ENCODE measurements at regions not wholly inside any gene's neighbourhood (a gene's known extent, or its start where the extent isn't known, plus 50 kb on each side); places are given as distances from the start of the nearest gene placed in this dataset.

DNA sequence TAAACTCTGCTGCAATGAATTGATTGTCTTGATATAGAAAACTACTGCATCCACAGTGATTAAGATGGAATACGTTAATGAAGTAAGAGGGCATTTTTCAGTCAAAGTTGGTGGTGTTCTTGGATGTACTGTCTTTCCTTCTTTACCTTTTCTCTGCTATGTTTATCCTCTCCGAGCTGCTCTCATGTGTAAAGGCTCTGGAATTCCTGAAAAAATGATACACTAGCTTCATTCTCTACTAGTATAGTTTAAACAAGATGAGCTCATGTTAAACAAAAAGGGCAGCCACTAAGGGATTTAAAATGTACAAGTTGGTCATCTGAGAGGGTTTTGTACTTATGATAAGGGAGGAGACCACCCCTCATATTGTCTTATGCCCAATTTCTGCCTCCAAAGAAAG is 504.6 kb upstream of the NECTIN3 start:
- 92% methylated on average over 1 of the region's 2 CpGs for WGBS (ENCODE audit: insufficient coverage, low coverage, missing lambda C conversion rate)
- H3K27ac ChIP-seq (ENCODE audit: extremely low read depth, low read depth, low read length): no peak overlapping the region
- no peaks in the 10 kb centered on the region for H3K79me2 ChIP-seq (ENCODE audit: control insufficient read depth, insufficient read depth, low read length)
- no peak for TF ChIP-seq NFYB (IDR thresholded peaks at IDR 0.05; ENCODE audit: extremely low read depth, insufficient read length)
- no peak for TF ChIP-seq BHLHE40 (IDR thresholded peaks at IDR 0.05; ENCODE audit: low read length)
- no peak for TF ChIP-seq NFIC (IDR thresholded peaks at IDR 0.05)
- TF ChIP-seq TSHZ1 (CRISPR knock-in tag; IDR thresholded peaks at IDR 0.05): no peak
- no peak for TF ChIP-seq MAX (CRISPR knock-in tag; IDR thresholded peaks at IDR 0.05)
- no peak for TF ChIP-seq PHB2 (IDR thresholded peaks at IDR 0.05; ENCODE audit: low read depth)
- no peak for TF ChIP-seq CSDE1 (IDR thresholded peaks at IDR 0.05)
- no peak for TF ChIP-seq POLR3G (IDR thresholded peaks at IDR 0.05; ENCODE audit: extremely low read depth, insufficient read length, insufficient replicate concordance)
- TF ChIP-seq HMBOX1 (IDR thresholded peaks at IDR 0.05): no peak
- TF ChIP-seq MCM2 (IDR thresholded peaks at IDR 0.05; ENCODE audit: low read depth): no peak
- TF ChIP-seq HDAC2 (IDR thresholded peaks at IDR 0.05): no peak
- no peak for TF ChIP-seq RUNX1 (IDR thresholded peaks at IDR 0.05; ENCODE audit: low read depth)
- H3K4me2 ChIP-seq (ENCODE audit: insufficient read depth, low read length): no peak overlapping the region
- CTCF ChIA-PET (ENCODE audit: low intra/inter-chr PET ratio): no interaction called here
- no peaks in the 10 kb centered on the region; the same call in 2 of the 3 replicates for H3K36me3 ChIP-seq (ENCODE audit: control insufficient read depth, insufficient read depth, low read length)
- in situ Hi-C loops (cut with MboI) (no loop called here), intact Hi-C loops (cut with micrococcal nuclease) (no loop called here)
- POLR2A ChIA-PET: no interaction called here
- FAIRE-seq: no peak
- H3K4me3 ChIP-seq: no peak overlapping the region
- no peaks in the 10 kb centered on the region for H3K27me3 ChIP-seq (ENCODE audit: control insufficient read depth in 2 of 2, insufficient read depth in 2 of 2, low read length in 2 of 2)
- no peaks in the 10 kb centered on the region for H3K4me1 ChIP-seq (replicated peaks in 1 of 2; ENCODE audit: control insufficient read depth in 2 of 2, insufficient read depth in 2 of 2, low read length in 2 of 2)
- BruUV-seq (replicated peaks): no TSS peak
- no peaks in the 10 kb centered on the region for H3K9me3 ChIP-seq (replicated peaks; ENCODE audit: control insufficient read depth, insufficient read depth, low read depth, low read length)
- no peak overlapping the region for H3K9ac ChIP-seq (ENCODE audit: insufficient read depth in 1 of 2, low read depth in 2 of 2, low read length in 2 of 2)
- H4K20me1 ChIP-seq (replicated peaks; ENCODE audit: control insufficient read depth, insufficient read depth, low read length): no peaks in the 10 kb centered on the region
- DNase-seq (ENCODE audit: extremely low read depth in 1 of 4, low spot score in 3 of 4): no peak
- no peaks in the 10 kb centered on the region for H3K9me1 ChIP-seq (ENCODE audit: control insufficient read depth, insufficient read depth, low read length)
- no peak for ATAC-seq
- no peak overlapping the region for H2AFZ ChIP-seq (ENCODE audit: low read depth, low read length)

Data from K562 (cell line).